ENCODE measurements at regions not wholly inside any gene's neighbourhood (a gene's known extent, or its start where the extent isn't known, plus 50 kb on each side); places are given as distances from the start of the nearest gene placed in this dataset.

DNA sequence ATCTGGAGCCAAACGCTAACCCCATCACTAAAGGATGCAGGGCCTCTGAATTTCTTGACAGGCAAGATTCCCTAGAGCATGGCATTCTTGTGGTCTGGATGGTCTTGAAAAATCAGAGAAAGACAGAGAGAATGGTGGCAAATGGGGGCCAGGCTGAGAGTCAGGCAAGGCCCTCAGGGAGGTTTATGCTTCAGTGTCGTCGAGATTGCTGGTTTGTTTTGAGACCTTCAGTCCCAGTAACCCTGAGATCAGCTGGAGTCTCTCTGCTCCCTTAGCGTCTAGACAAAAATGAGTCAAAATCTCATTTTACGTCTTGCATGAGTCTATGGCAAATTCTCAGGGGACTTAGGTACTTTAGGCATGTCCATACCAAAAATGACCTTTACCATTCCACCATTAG is 539.3 kb downstream of the SOX6 start (continued):
- TF ChIP-seq CREB1 (CRISPR knock-in tag; IDR thresholded peaks at IDR 0.05; ENCODE audit: low read depth) (no peak), NANOG (IDR thresholded peaks at IDR 0.05; ENCODE audit: borderline replicate concordance) (no peak), ZNF331 (CRISPR knock-in tag; IDR thresholded peaks at IDR 0.05; ENCODE audit: low read depth) (no peak), CTCF (conservative IDR thresholded peaks at IDR 0.05; ENCODE audit: low read depth in 2 of 2) (no peak), POLR2AphosphoS5 (IDR thresholded peaks at IDR 0.05; ENCODE audit: low read depth) (no peak)

GRCh38 chr11:15818132-15818842 is 538.1 kb downstream of the SOX6 start:
- H3K4me2 ChIP-seq = no peak overlapping the region
- no peak for ATAC-seq
- H3K27ac Mint-ChIP-seq = no peak overlapping the region

More at GRCh38 chr11:15818132-15818842, 538.1 kb downstream of the SOX6 start:
- no peaks in the 10 kb centered on the region for H3F3A ChIP-seq (replicated peaks; ENCODE audit: low read depth)
- H3K4me3 Mint-ChIP-seq = no peak overlapping the region
- H3K9me3 Mint-ChIP-seq = no peaks in the 10 kb centered on the region; the same call in 2 of the 3 replicates
- no peaks in the 10 kb centered on the region for H3K9me2 ChIP-seq (ENCODE audit: insufficient read depth)
- H3K4me1 Mint-ChIP-seq = no peaks in the 10 kb centered on the region
- no peak for TF ChIP-seq ZNF462 (CRISPR knock-in tag; IDR thresholded peaks at IDR 0.05)
- no peak for TF ChIP-seq STAT1 (IDR thresholded peaks at IDR 0.05; ENCODE audit: unreplicated experiment)
- no peak for TF ChIP-seq NANOG (IDR thresholded peaks at IDR 0.05; ENCODE audit: borderline replicate concordance)
- TF ChIP-seq JUNB (IDR thresholded peaks at IDR 0.05; ENCODE audit: unreplicated experiment) = no peak
- TF ChIP-seq, protein P1, sequence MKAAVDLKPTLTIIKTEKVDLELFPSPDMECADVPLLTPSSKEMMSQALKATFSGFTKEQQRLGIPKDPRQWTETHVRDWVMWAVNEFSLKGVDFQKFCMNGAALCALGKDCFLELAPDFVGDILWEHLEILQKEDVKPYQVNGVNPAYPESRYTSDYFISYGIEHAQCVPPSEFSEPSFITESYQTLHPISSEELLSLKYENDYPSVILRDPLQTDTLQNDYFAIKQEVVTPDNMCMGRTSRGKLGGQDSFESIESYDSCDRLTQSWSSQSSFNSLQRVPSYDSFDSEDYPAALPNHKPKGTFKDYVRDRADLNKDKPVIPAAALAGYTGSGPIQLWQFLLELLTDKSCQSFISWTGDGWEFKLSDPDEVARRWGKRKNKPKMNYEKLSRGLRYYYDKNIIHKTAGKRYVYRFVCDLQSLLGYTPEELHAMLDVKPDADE (IDR thresholded peaks at IDR 0.05) = no peak
- no peak for TF ChIP-seq CTCF (conservative IDR thresholded peaks at IDR 0.05; ENCODE audit: low read depth in 2 of 2)
- no peak for TF ChIP-seq POLR2AphosphoS5 (IDR thresholded peaks at IDR 0.05; ENCODE audit: low read depth)
- no peak for TF ChIP-seq ZNF331 (CRISPR knock-in tag; IDR thresholded peaks at IDR 0.05; ENCODE audit: low read depth)
- no peak for TF ChIP-seq EZH2phosphoT487 (IDR thresholded peaks at IDR 0.05; ENCODE audit: unreplicated experiment)
- no peak for TF ChIP-seq ZNF114 (CRISPR knock-in tag; IDR thresholded peaks at IDR 0.05)
- no peaks in the 10 kb centered on the region for H3K4me1 ChIP-seq (ENCODE audit: insufficient read depth)
- no peaks in the 10 kb centered on the region for H3K27me3 ChIP-seq (ENCODE audit: insufficient read depth)
- no peaks in the 10 kb centered on the region for H3K36me3 Mint-ChIP-seq (ENCODE audit: low read depth)
- H3K4me3 ChIP-seq = no peak overlapping the region
- no peaks in the 10 kb centered on the region for H3K79me2 ChIP-seq (replicated peaks; ENCODE audit: insufficient read depth)
- no peaks in the 10 kb centered on the region for H3K27me3 Mint-ChIP-seq (ENCODE audit: insufficient read depth, low read depth, poor library complexity)
- no peak overlapping the region for H2AFZ ChIP-seq
- no peaks in the 10 kb centered on the region for H3K36me3 ChIP-seq (ENCODE audit: insufficient read depth)
- DNase-seq (ENCODE audit: low spot score) = no peak
- H3K27ac ChIP-seq (ENCODE audit: low read depth) = no peak overlapping the region
- H4K20me1 ChIP-seq (replicated peaks; ENCODE audit: insufficient read depth) = no peaks in the 10 kb centered on the region
